MG63 (cell line): ENCODE measurements at regions not wholly inside any gene's neighbourhood (a gene's known extent, or its start where the extent isn't known, plus 50 kb on each side); places are given as distances from the start of the nearest gene placed in this dataset.

Experiments
- DNase-seq: peaks from one replicate; pipeline ENCODE4 v3.0.0-alpha.2; 2020
- H3K27me3 ChIP-seq: fragments of 250-450 bp; sonication (Bioruptor Pico); 2 replicates; pipeline ENCODE4 v1.5.1; 2020; ENCODE audit warnings: mild to moderate bottlenecking, moderate library complexity
- H3K36me3 ChIP-seq: fragments of 250-450 bp; sonication (Bioruptor Pico); 2 replicates; pipeline ENCODE4 v1.5.1; 2020; ENCODE audit warnings: mild to moderate bottlenecking, moderate library complexity
- H3K4me3 ChIP-seq: fragments of 250-450 bp; sonication (Bioruptor Pico); 2 replicates; pipeline ENCODE4 v1.5.1; 2020; ENCODE audit warnings: mild to moderate bottlenecking, moderate library complexity
- H3K9me3 ChIP-seq: fragments of 250-450 bp; sonication (Bioruptor Pico); 2 replicates; pipeline ENCODE4 v1.5.1; 2020; ENCODE audit warnings: mild to moderate bottlenecking, moderate library complexity

- no peaks in the 10 kb centered on the region for H3K9me3 ChIP-seq
- no peaks in the 10 kb centered on the region; the same call in 1 of the 2 replicates for H3K27me3 ChIP-seq
- H3K4me3 ChIP-seq: no peak overlapping the region
- H3K36me3 ChIP-seq: no peaks in the 10 kb centered on the region
- DNase-seq: no peak
Observed at GRCh38 chr15:61308437-61308836, 79.3 kb upstream of the RORA start.

- no peaks in the 10 kb centered on the region; the same call in 1 of the 2 replicates for H3K27me3 ChIP-seq
- H3K9me3 ChIP-seq: no peaks in the 10 kb centered on the region
- H3K36me3 ChIP-seq: no peaks in the 10 kb centered on the region
- DNase-seq: no peak
- no peak overlapping the region for H3K4me3 ChIP-seq
Observed at GRCh38 chr15:61307474-61307873, 78.4 kb upstream of the RORA start.

- DNase-seq: no peak
- Histone ChIP-seq H3K4me3 (no peak overlapping the region), H3K36me3 (no peaks in the 10 kb centered on the region), H3K27me3 (no peaks in the 10 kb centered on the region), H3K9me3 (no peaks in the 10 kb centered on the region)
Observed at GRCh38 chr15:61301701-61302100, 72.6 kb upstream of the RORA start.

GRCh38 chr15:61299075-61299763 is 70.1 kb upstream of the RORA start:
- H3K9me3 ChIP-seq: no peaks in the 10 kb centered on the region
- H3K36me3 ChIP-seq: no peaks in the 10 kb centered on the region
- no peak for DNase-seq
- no peaks in the 10 kb centered on the region for H3K27me3 ChIP-seq
- no peak overlapping the region for H3K4me3 ChIP-seq

GRCh38 chr15:61295239-61295638 is 66.1 kb upstream of the RORA start:
- no peaks in the 10 kb centered on the region for H3K9me3 ChIP-seq
- no peaks in the 10 kb centered on the region for H3K36me3 ChIP-seq
- DNase-seq: no peak
- peaks cover 5% of the 10 kb centered on the region; the same call in 1 of the 2 replicates for H3K27me3 ChIP-seq
- no peak overlapping the region for H3K4me3 ChIP-seq

GRCh38 chr15:61282661-61283060 is 53.6 kb upstream of the RORA start:
- Histone ChIP-seq H3K27me3 (peaks cover 18% of the 10 kb centered on the region), H3K4me3 (no peak overlapping the region), H3K9me3 (no peaks in the 10 kb centered on the region), H3K36me3 (no peaks in the 10 kb centered on the region)
- DNase-seq: no peak

GRCh38 chr15:61281328-61281727 is 52.2 kb upstream of the RORA start:
- Histone ChIP-seq H3K9me3 (no peaks in the 10 kb centered on the region), H3K36me3 (no peaks in the 10 kb centered on the region), H3K27me3 (peaks cover 10% of the 10 kb centered on the region), H3K4me3 (no peak overlapping the region)
- no peak for DNase-seq
